ENCODE measurements at regions not wholly inside any gene's neighbourhood (a gene's known extent, or its start where the extent isn't known, plus 50 kb on each side); places are given as distances from the start of the nearest gene placed in this dataset.

DNA sequence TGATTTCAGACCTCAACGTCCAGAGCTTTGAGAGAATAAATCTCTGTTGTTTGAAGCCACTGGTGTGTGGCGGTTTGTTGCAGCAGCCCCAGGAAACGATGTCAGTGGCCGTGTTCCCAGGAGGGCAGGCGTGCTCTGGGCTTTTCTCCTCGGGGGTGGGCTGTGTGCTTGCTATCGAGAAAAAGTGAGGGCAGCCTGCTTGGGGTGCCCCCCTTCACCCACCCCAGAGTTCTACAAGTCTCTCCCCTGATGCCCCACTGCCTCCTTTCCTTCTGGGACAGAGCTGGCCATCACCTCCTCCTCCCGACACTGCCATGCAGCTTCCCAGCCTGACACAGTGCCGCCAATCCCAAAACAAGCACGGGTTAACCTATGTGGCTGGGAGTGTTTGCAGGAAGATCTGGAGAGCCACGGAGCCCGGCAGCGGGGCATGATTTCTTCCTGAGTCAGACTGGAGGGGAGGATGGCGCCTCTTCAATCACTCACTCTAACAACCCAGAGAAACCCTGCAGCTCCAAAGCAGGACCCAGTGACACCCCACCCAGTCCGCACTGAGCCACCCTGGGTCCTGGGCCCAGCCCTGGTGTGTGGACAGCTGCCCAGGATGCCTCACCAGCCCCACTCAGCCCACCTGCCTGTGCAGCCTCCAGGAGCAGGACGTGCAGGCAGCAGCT is 213.7 kb upstream of the RAB6C start:
- Histone ChIP-seq H3K4me3 (no peak overlapping the region), H3K27me3 (no peaks in the 10 kb centered on the region), H3K27ac (no peak overlapping the region), H3K36me3 (replicated peaks in 1 of 2; ENCODE audit: insufficient read depth in 1 of 2, low read depth in 2 of 2) (no peaks in the 10 kb centered on the region), H3K9me3 (no peaks in the 10 kb centered on the region), H3K4me1 (peaks cover 6% of the 10 kb centered on the region)
- no peak for DNase-seq
- TF ChIP-seq POLR2A (IDR thresholded peaks at IDR 0.05): no peak
- TF ChIP-seq, protein P1, sequence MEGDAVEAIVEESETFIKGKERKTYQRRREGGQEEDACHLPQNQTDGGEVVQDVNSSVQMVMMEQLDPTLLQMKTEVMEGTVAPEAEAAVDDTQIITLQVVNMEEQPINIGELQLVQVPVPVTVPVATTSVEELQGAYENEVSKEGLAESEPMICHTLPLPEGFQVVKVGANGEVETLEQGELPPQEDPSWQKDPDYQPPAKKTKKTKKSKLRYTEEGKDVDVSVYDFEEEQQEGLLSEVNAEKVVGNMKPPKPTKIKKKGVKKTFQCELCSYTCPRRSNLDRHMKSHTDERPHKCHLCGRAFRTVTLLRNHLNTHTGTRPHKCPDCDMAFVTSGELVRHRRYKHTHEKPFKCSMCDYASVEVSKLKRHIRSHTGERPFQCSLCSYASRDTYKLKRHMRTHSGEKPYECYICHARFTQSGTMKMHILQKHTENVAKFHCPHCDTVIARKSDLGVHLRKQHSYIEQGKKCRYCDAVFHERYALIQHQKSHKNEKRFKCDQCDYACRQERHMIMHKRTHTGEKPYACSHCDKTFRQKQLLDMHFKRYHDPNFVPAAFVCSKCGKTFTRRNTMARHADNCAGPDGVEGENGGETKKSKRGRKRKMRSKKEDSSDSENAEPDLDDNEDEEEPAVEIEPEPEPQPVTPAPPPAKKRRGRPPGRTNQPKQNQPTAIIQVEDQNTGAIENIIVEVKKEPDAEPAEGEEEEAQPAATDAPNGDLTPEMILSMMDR (IDR thresholded peaks at IDR 0.05): no peak
- no peak for ATAC-seq
- WGBS, 2 donors: 43 to 48% methylated on average over 5 to 16 of the region's 16 CpGs
- intact Hi-C loops (cut with DNase I): no loop called here

DNA sequence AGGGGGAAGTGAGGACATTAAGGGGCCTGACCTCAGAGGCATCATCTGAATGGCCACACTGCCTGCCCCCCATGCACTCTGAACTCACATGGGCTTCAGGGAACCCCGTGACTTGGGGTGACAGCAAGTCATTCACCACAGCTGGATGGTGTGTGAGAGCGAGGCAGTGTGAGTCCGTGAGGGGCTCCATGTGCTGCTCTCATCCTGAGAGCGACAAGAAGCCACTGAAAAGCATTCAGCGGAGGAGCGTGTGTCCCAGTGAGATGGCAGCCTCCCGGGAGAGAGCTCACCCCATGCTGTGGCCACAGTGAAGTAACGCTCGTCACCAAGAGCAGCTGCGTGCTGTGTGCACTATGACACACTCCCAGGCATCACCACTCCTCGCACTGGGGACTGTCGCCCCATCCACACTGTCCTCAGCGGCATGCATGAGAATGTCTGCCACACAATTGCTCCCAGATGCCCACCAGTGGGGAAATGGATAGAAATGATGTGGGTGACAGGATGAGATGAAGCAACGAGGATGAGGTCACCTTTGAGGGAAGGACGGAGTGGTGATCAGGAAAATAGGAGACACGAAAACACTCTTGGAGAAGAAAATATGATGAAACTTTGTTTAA is 213.0 kb upstream of the RAB6C start:
- intact Hi-C loops (cut with DNase I): no loop called here

DNA sequence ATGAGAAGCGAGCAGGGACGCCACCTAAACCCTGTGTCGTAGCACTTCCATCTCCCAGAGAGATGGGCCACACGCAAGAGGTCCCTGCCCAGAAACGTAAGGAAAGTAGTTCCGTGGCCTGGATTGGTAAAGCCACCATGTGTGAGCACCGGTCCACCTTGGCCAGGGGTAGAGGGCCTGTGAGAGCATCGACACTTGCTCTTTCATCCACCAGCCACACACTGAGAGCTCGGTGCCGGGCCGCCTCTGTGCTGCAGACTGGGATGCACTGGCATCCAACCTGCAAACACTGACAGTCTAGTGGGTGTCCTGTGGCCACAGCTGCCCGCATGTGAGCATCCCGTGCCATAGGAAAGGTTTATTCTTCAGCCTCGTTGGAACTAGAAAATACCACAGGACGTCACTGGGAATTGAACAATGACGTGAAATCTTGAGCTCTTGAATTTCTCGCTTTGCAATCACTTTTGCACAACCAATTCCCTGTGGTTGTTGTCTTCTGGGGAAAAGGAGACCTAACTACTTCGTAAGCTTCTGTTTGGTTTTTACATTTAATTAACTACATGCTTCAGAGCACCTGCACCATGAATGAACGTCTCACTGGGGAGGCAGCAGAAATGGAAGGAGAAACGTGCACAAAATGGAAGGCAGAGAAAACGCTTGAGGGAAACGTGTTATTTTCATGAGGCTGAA is 212.0 kb upstream of the RAB6C start:
- Histone ChIP-seq H3K36me3 (replicated peaks in 1 of 2; ENCODE audit: insufficient read depth in 1 of 2, low read depth in 2 of 2) (no peaks in the 10 kb centered on the region), H3K27ac (no peak overlapping the region), H3K9me3 (no peaks in the 10 kb centered on the region), H3K4me3 (no peak overlapping the region), H3K4me1 (peaks cover 6% of the 10 kb centered on the region), H3K27me3 (no peaks in the 10 kb centered on the region)
- WGBS, 2 donors: 70 to 75% methylated on average over 20 to 22 of the region's 22 CpGs
- DNase-seq (no peak), ATAC-seq (no peak)
- intact Hi-C loops (cut with DNase I): no loop called here
- TF ChIP-seq, protein P1 (IDR thresholded peaks at IDR 0.05): no peak
- no peak for TF ChIP-seq POLR2A (IDR thresholded peaks at IDR 0.05)

More for the DNA sequence above, 213.0 kb upstream of the RAB6C start:
- Histone ChIP-seq H3K27ac (no peak overlapping the region), H3K36me3 (replicated peaks in 1 of 2; ENCODE audit: insufficient read depth in 1 of 2, low read depth in 2 of 2) (no peaks in the 10 kb centered on the region), H3K9me3 (no peaks in the 10 kb centered on the region), H3K27me3 (no peaks in the 10 kb centered on the region), H3K4me3 (no peak overlapping the region), H3K4me1 (peaks cover 6% of the 10 kb centered on the region)
- 69 to 78% methylated on average over 15 to 16 of the region's 16 CpGs for WGBS, 2 donors
- ATAC-seq (no peak), DNase-seq (no peak)
- TF ChIP-seq POLR2A (IDR thresholded peaks at IDR 0.05): no peak

DNA sequence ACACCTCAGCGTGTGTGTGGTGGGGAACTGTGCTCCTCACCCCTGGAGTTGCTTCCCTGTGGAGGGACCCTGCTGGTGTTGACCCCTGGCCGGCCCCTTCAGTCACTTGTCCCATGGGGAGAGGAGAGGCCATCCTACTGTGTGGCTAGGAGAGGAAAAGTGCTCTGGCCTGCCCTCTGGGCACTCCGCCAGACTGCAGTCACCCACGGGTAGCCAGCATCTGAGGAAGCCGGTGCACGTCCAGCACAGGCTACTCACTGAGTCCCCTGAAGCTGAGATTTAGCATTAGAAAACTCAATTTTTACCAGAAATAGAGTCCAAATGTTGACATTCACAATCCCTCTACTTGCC is 211.5 kb upstream of the RAB6C start:
- no peak for DNase-seq

More for the DNA sequence above, 211.5 kb upstream of the RAB6C start:
- H3K27ac ChIP-seq: no peak overlapping the region
- TF ChIP-seq, protein P1 (IDR thresholded peaks at IDR 0.05): no peak
- TF ChIP-seq POLR2A (IDR thresholded peaks at IDR 0.05): no peak
- H3K4me1 ChIP-seq: peaks cover 6% of the 10 kb centered on the region
- no peak overlapping the region for H3K4me3 ChIP-seq
- ATAC-seq: no peak
- H3K36me3 ChIP-seq (replicated peaks in 1 of 2; ENCODE audit: insufficient read depth in 1 of 2, low read depth in 2 of 2): no peaks in the 10 kb centered on the region
- no peaks in the 10 kb centered on the region for H3K27me3 ChIP-seq
- no peaks in the 10 kb centered on the region for H3K9me3 ChIP-seq
- 35 to 56% methylated on average over 4 to 6 of the region's 6 CpGs for WGBS, 2 donors
- intact Hi-C loops (cut with DNase I): no loop called here
